ENCODE measurements at regions not wholly inside any gene's neighbourhood (a gene's known extent, or its start where the extent isn't known, plus 50 kb on each side); places are given as distances from the start of the nearest gene placed in this dataset.

- TF ChIP-seq CTBP1 (IDR thresholded peaks at IDR 0.05; ENCODE audit: borderline replicate concordance) (no peak), BHLHE40 (IDR thresholded peaks at IDR 0.05; ENCODE audit: borderline replicate concordance) (no peak), LEF1 (IDR thresholded peaks at IDR 0.05; ENCODE audit: borderline replicate concordance) (no peak), TARDBP (IDR thresholded peaks at IDR 0.05) (no peak)
- DNase-seq (ENCODE audit: extremely low spot score): no peak
- POLR2A ChIA-PET: no interaction called here
- CTCF ChIA-PET: no interaction called here
Measured at GRCh38 chr2:120853306-120854013, 117.8 kb downstream of the GLI2 start.

DNA sequence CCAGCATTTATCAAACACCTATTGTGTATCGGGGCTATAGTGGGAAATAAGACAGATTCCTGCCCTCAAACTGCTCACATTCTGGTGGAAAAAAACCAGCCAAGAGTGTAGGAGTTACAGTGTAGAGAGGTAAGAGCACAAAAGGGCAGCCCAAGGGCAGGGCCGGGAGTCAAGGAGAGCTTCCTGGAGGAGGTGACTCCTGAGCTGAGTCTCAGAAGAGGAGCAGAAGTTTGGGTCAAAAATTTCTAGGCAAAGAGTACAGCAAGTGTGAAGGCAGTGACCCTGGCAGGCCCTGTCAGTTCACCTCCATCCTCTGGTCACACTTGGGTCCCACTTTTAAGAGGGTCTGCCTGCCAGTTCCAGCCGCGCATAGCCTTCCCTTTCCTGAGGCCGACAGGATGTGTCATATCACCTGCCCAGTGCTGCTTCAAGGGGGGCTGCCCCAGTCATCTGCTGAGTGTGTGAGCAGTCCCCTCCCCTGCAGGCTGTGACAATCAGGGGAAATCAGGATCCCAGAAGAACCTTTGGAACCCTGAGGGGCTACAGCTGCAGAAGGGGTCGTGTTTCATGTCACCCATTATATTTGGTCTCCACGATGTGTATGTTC, 118.4 kb downstream of the GLI2 start:
- TF ChIP-seq LEF1 (IDR thresholded peaks at IDR 0.05; ENCODE audit: borderline replicate concordance) (no peak), SUZ12 (IDR thresholded peaks at IDR 0.05) (no peak), TARDBP (IDR thresholded peaks at IDR 0.05) (no peak), FOXM1 (IDR thresholded peaks at IDR 0.05; ENCODE audit: borderline replicate concordance) (no peak), HDGF (IDR thresholded peaks at IDR 0.05; ENCODE audit: borderline replicate concordance) (no peak), FOXK2 (IDR thresholded peaks at IDR 0.05) (no peak), ZNF384 (IDR thresholded peaks at IDR 0.05) (no peak), SP1 (IDR thresholded peaks at IDR 0.05) (no peak), CTBP1 (IDR thresholded peaks at IDR 0.05; ENCODE audit: borderline replicate concordance) (no peak), ELF4 (IDR thresholded peaks at IDR 0.05) (no peak), NFRKB (IDR thresholded peaks at IDR 0.05) (no peak), ARNT (IDR thresholded peaks at IDR 0.05) (no peak), L3MBTL2 (conservative IDR thresholded peaks at IDR 0.05) (no peak), FOXA1 (IDR thresholded peaks at IDR 0.05) (no peak), BHLHE40 (IDR thresholded peaks at IDR 0.05; ENCODE audit: borderline replicate concordance) (no peak)
- ChIA-PET POLR2A (no interaction called here), CTCF (no interaction called here)

DNA sequence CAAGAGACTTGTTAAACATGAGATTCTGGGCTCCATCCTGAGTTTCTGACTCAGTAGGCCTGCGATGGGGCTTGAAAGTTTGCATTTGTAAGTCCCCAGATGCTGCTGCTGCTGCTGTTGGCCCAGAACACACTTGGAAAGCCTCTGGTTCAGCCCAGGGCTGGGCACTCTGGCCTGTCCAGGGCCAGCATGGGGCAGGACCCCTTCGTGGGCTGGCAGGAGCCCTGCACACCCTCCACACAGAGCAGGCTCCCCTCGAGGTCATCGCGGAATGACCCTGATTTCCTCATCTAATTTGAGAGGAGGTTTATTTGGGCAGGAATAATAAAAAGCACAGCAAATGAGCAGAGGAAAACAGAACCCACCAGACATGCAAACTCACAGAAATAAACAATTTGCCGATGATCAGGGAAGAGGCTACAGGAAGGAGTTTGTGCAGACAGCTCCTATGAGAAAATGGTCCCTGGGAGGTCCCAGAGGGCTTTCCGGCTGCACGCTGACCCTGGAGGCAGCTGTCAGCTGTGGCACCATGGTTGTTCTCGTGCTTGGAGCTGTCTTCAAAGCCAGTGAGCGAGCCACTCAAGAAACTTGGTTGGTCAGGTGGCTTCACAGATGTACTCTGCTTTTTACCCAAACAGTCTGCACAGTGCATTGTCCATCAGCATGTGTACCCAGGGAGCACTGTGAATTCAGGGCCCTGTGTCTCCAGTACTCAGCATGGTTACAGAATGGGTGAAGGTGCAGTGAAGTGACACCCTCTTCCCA, 119.3 kb downstream of the GLI2 start:
- ChIA-PET POLR2A (no interaction called here), CTCF (no interaction called here)
- no peak for TF ChIP-seq BHLHE40 (IDR thresholded peaks at IDR 0.05; ENCODE audit: borderline replicate concordance)
- TF ChIP-seq SUZ12 (IDR thresholded peaks at IDR 0.05): no peak
- TF ChIP-seq FOXK2 (IDR thresholded peaks at IDR 0.05): no peak
- TF ChIP-seq ZNF384 (IDR thresholded peaks at IDR 0.05): no peak
- TF ChIP-seq NFRKB (IDR thresholded peaks at IDR 0.05): no peak
- TF ChIP-seq CTBP1 (IDR thresholded peaks at IDR 0.05; ENCODE audit: borderline replicate concordance): no peak
- TF ChIP-seq L3MBTL2 (conservative IDR thresholded peaks at IDR 0.05): no peak
- no peak for TF ChIP-seq ELF4 (IDR thresholded peaks at IDR 0.05)
- no peak for TF ChIP-seq FOXA1 (IDR thresholded peaks at IDR 0.05)
- DNase-seq (ENCODE audit: extremely low spot score): no peak

More for the DNA sequence above, 118.4 kb downstream of the GLI2 start:
- no peak for DNase-seq (ENCODE audit: extremely low spot score)

GRCh38 chr2:120855855-120856405, 120.3 kb downstream of the GLI2 start:
- no peak for TF ChIP-seq FOXK2 (IDR thresholded peaks at IDR 0.05)
- no peak for TF ChIP-seq SP1 (IDR thresholded peaks at IDR 0.05)
- TF ChIP-seq SUZ12 (IDR thresholded peaks at IDR 0.05): no peak
- TF ChIP-seq BHLHE40 (IDR thresholded peaks at IDR 0.05; ENCODE audit: borderline replicate concordance): no peak
- TF ChIP-seq HDGF (IDR thresholded peaks at IDR 0.05; ENCODE audit: borderline replicate concordance): no peak
- no peak for TF ChIP-seq FOXM1 (IDR thresholded peaks at IDR 0.05; ENCODE audit: borderline replicate concordance)
- TF ChIP-seq CTBP1 (IDR thresholded peaks at IDR 0.05; ENCODE audit: borderline replicate concordance): no peak
- TF ChIP-seq LEF1 (IDR thresholded peaks at IDR 0.05; ENCODE audit: borderline replicate concordance): no peak
- no peak for TF ChIP-seq FOXA1 (IDR thresholded peaks at IDR 0.05)
- no peak for TF ChIP-seq ARNT (IDR thresholded peaks at IDR 0.05)
- no peak for TF ChIP-seq NFRKB (IDR thresholded peaks at IDR 0.05)
- TF ChIP-seq ZNF384 (IDR thresholded peaks at IDR 0.05): no peak
- TF ChIP-seq, protein P1, sequence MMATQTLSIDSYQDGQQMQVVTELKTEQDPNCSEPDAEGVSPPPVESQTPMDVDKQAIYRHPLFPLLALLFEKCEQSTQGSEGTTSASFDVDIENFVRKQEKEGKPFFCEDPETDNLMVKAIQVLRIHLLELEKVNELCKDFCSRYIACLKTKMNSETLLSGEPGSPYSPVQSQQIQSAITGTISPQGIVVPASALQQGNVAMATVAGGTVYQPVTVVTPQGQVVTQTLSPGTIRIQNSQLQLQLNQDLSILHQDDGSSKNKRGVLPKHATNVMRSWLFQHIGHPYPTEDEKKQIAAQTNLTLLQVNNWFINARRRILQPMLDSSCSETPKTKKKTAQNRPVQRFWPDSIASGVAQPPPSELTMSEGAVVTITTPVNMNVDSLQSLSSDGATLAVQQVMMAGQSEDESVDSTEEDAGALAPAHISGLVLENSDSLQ (IDR thresholded peaks at IDR 0.05): no peak
- TF ChIP-seq TARDBP (IDR thresholded peaks at IDR 0.05): no peak
- CTCF ChIA-PET: interaction anchor here (0.6 kb wide), 1 partner anchor 35 kb away, joined by 3 read pairs; no protein-coding TSS in a partner anchor
- POLR2A ChIA-PET: no interaction called here
- no peak for DNase-seq (ENCODE audit: extremely low spot score)

- ChIA-PET CTCF (no interaction called here), POLR2A (no interaction called here)
- no peak for DNase-seq (ENCODE audit: extremely low spot score)
- TF ChIP-seq L3MBTL2 (conservative IDR thresholded peaks at IDR 0.05): no peak
- TF ChIP-seq HDGF (IDR thresholded peaks at IDR 0.05; ENCODE audit: borderline replicate concordance): no peak
- TF ChIP-seq FOXA1 (IDR thresholded peaks at IDR 0.05): no peak
- no peak for TF ChIP-seq SP1 (IDR thresholded peaks at IDR 0.05)
- no peak for TF ChIP-seq SUZ12 (IDR thresholded peaks at IDR 0.05)
- TF ChIP-seq FOXK2 (IDR thresholded peaks at IDR 0.05): no peak
- TF ChIP-seq FOXM1 (IDR thresholded peaks at IDR 0.05; ENCODE audit: borderline replicate concordance): no peak
- TF ChIP-seq ELF4 (IDR thresholded peaks at IDR 0.05): no peak
- TF ChIP-seq ARNT (IDR thresholded peaks at IDR 0.05): no peak
- no peak for TF ChIP-seq NFRKB (IDR thresholded peaks at IDR 0.05)
- no peak for TF ChIP-seq CTBP1 (IDR thresholded peaks at IDR 0.05; ENCODE audit: borderline replicate concordance)
- TF ChIP-seq BHLHE40 (IDR thresholded peaks at IDR 0.05; ENCODE audit: borderline replicate concordance): no peak
- TF ChIP-seq LEF1 (IDR thresholded peaks at IDR 0.05; ENCODE audit: borderline replicate concordance): no peak
- no peak for TF ChIP-seq TARDBP (IDR thresholded peaks at IDR 0.05)
- no peak for TF ChIP-seq ZNF384 (IDR thresholded peaks at IDR 0.05)
- TF ChIP-seq, protein P1 (IDR thresholded peaks at IDR 0.05): no peak
Measured at GRCh38 chr2:120856421-120856862, 120.8 kb downstream of the GLI2 start.
